Endothelial cell of umbilical vein (primary cell): ENCODE measurements at regions not wholly inside any gene's neighbourhood (a gene's known extent, or its start where the extent isn't known, plus 50 kb on each side); places are given as distances from the start of the nearest gene placed in this dataset.

Source experiments
- BruUV-seq: library from RNA; stranded (reverse); fragments of 400-500 nt; replicated peaks from 2 replicates; lab custom pipeline; 2021; lab: Mats Ljungman, UMichigan
- CTCF ChIA-PET: fragments of 300-600, 350-600 bp; sonication (Branson Sonifier 250); formaldehyde crosslinking; loops from one replicate; lab custom pipeline; 2021; ENCODE audit warnings: antibody characterized with exemption, inconsistent platforms; lab: Charles Lee
- POLR2A ChIA-PET: fragments of 300-600, 350-600 bp; sonication (Branson Sonifier 250); formaldehyde crosslinking; loops from one replicate; lab custom pipeline; 2021; ENCODE audit warnings: antibody characterized with exemption, inconsistent platforms; lab: Charles Lee
- DNase-seq: peaks from one replicate; pipeline ENCODE4 v3.0.0-alpha.2; 2011; ENCODE audit warnings: low read depth, low spot score
- FAIRE-seq: peaks from 2 replicates; lab custom pipeline; 2011; peaks lifted over from hg19 to GRCh38; lab: Jason Lieb, UNC
- H2AFZ ChIP-seq: 2 replicates; pipeline ENCODE4 v1.6.0; 2012; ENCODE audit warnings: low read depth, low read length, control low read depth, inconsistent platforms
- H3K27ac ChIP-seq: 2 replicates; pipeline ENCODE4 v1.5.1; 2011; ENCODE audit warnings: low read depth, mild to moderate bottlenecking, control low read depth, low read length, moderate library complexity; ENCODE audit not compliant: insufficient read depth
- H3K27me3 ChIP-seq, 2 experiments: 2 replicates each; pipeline versions ENCODE4 v1.6.0 to v1.6.1; 2011; ENCODE audit warnings: low read length in 2 of 2, mixed read lengths in 1 of 2; ENCODE audit not compliant: control insufficient read depth in 2 of 2, insufficient read depth in 2 of 2
- H3K36me3 ChIP-seq, 2 experiments: 2 replicates in 1 of 2; 3 replicates in 1 of 2; pipeline ENCODE4 v1.5.1; 2011; ENCODE audit warnings: low read length in 2 of 2, mild to moderate bottlenecking in 1 of 2, moderate library complexity in 1 of 2; ENCODE audit not compliant: control insufficient read depth in 2 of 2, insufficient read depth in 2 of 2; ENCODE audit errors: extremely low read depth in 1 of 2
- H3K4me1 ChIP-seq: 3 replicates; pipeline ENCODE4 v1.5.1; 2011; ENCODE audit warnings: mild to moderate bottlenecking, low read length; ENCODE audit not compliant: control insufficient read depth, insufficient read depth; ENCODE audit errors: extremely low read depth
- H3K4me2 ChIP-seq: 2 replicates; pipeline ENCODE4 v1.6.1; 2011; ENCODE audit warnings: low read length, control low read depth, mixed read lengths; ENCODE audit not compliant: insufficient read depth
- H3K4me3 ChIP-seq, 3 experiments: fragments of 200-600 bp in 1 of 3; sonication (generic), shearing (Covaris generic) in 1 of 3; replicated peaks in 1 of 3; 2 replicates each; pipeline ENCODE4 v1.5.1; 2011 to 2016; ENCODE audit warnings: control low read depth in 3 of 3, low read length in 3 of 3, mild to moderate bottlenecking in 2 of 3, inconsistent platforms in 1 of 3, low read depth in 1 of 3, moderate library complexity in 1 of 3; ENCODE audit not compliant: insufficient read depth in 1 of 3
- H3K79me2 ChIP-seq: 2 replicates; pipeline ENCODE4 v1.6.0; 2012; ENCODE audit warnings: low read length, inconsistent platforms; ENCODE audit not compliant: control insufficient read depth, insufficient read depth
- H3K9ac ChIP-seq: replicated peaks from 2 replicates; pipeline ENCODE3; 2011; ENCODE audit warnings: low read length, control low read depth; ENCODE audit not compliant: insufficient read depth; ENCODE audit errors: extremely low read depth
- H3K9me1 ChIP-seq: replicated peaks from 3 replicates; pipeline ENCODE4 v1.6.0; 2011; ENCODE audit warnings: mild to moderate bottlenecking, low read length; ENCODE audit not compliant: control insufficient read depth, insufficient read depth; ENCODE audit errors: extremely low read depth
- H3K9me3 ChIP-seq: replicated peaks from 2 replicates; pipeline ENCODE4 v1.5.1; 2012; ENCODE audit warnings: low read length, inconsistent platforms; ENCODE audit not compliant: control insufficient read depth, insufficient read depth
- H4K20me1 ChIP-seq: replicated peaks from 2 replicates; pipeline ENCODE3; 2011; ENCODE audit warnings: mild to moderate bottlenecking, low read length; ENCODE audit not compliant: control insufficient read depth, insufficient read depth; ENCODE audit errors: extremely low read depth
- CTCF ChIP-seq, 2 donors: IDR thresholded peaks; 1 replicate in 1 of 2; 2 replicates in 1 of 2; pipeline ENCODE4 v1.5.1; 2011; ENCODE audit warnings: low read length in 2 of 2, mild to moderate bottlenecking in 2 of 2, moderate library complexity in 2 of 2, control low read depth in 1 of 2, inconsistent platforms in 1 of 2, low read depth in 1 of 2; ENCODE audit not compliant: insufficient read depth in 1 of 2; ENCODE audit errors: extremely low read depth in 1 of 2
- EZH2 ChIP-seq: IDR thresholded peaks from 2 replicates; pipeline ENCODE4 v1.6.1; 2012; ENCODE audit warnings: borderline replicate concordance, low read depth, mild to moderate bottlenecking, moderate library complexity, low read length, inconsistent platforms; ENCODE audit not compliant: severe bottlenecking
- FOS ChIP-seq: IDR thresholded peaks from 2 replicates; pipeline ENCODE4 v1.6.1; 2011; ENCODE audit warnings: mild to moderate bottlenecking, low read length, moderate library complexity, borderline replicate concordance; ENCODE audit not compliant: insufficient read depth
- GATA2 ChIP-seq: IDR thresholded peaks from 2 replicates; pipeline ENCODE4 v1.7.0; 2011; ENCODE audit warnings: low read depth, mild to moderate bottlenecking, moderate library complexity, mixed read lengths, low read length; ENCODE audit not compliant: insufficient read length, insufficient read depth
- JUN ChIP-seq: IDR thresholded peaks from 2 replicates; pipeline ENCODE4 v1.6.1; 2011; ENCODE audit warnings: borderline replicate concordance, low read depth; ENCODE audit not compliant: insufficient read length, insufficient read depth
- MAX ChIP-seq: IDR thresholded peaks from 2 replicates; pipeline ENCODE4 v1.6.1; 2011; ENCODE audit not compliant: insufficient read depth, insufficient read length
- MYC ChIP-seq: IDR thresholded peaks from one replicate; pipeline ENCODE4 v1.6.1; 2011; ENCODE audit warnings: mild to moderate bottlenecking, low read depth, low read length
- POLR2A ChIP-seq: IDR thresholded peaks from 2 replicates; pipeline ENCODE4 v1.6.1; 2012; ENCODE audit warnings: low read depth, mild to moderate bottlenecking, control low read depth, low read length
- POLR2AphosphoS5 ChIP-seq: IDR thresholded peaks from 2 replicates; pipeline ENCODE4 v1.6.1; 2012; ENCODE audit warnings: low read depth, mild to moderate bottlenecking, control low read depth, low read length, moderate library complexity; ENCODE audit not compliant: insufficient read depth
- dilution Hi-C: fragments of 300-500 bp; cut with MboI; formaldehyde crosslinking; loops from one replicate; pipeline ENCODE4 v1.15.0; 2019; ENCODE audit warnings: low sequenced_read_pairs; ENCODE audit not compliant: extremely low pct_ligation_motif_present
- intact Hi-C: fragments of 100-400 bp; cut with micrococcal nuclease; formaldehyde crosslinking; loops from one replicate; pipeline ENCODE4 v1.10.0; 2022

- CTCF ChIA-PET: no interaction called here
- TF ChIP-seq EZH2: no peak
- TF ChIP-seq JUN: no peak
- no peak for TF ChIP-seq MAX
- no peak for TF ChIP-seq GATA2
- TF ChIP-seq FOS: no peak
- no peak for TF ChIP-seq CTCF (IDR thresholded peaks at IDR 0.05; ENCODE audit: extremely low read depth in 1 of 2, insufficient read depth in 1 of 2, low read depth in 1 of 2, low read length in 2 of 2)
- no peak for TF ChIP-seq POLR2A
- no peak for TF ChIP-seq POLR2AphosphoS5
- TF ChIP-seq MYC: no peak
- intact Hi-C loops: no loop called here
Observed at GRCh38 chr17:14498812-14499211, 197.9 kb downstream of the HS3ST3B1 start.

More at GRCh38 chr17:14498812-14499211, 197.9 kb downstream of the HS3ST3B1 start:
- Histone ChIP-seq H3K36me3 (no peaks in the 10 kb centered on the region), H3K79me2 (no peaks in the 10 kb centered on the region), H3K27me3 (no peaks in the 10 kb centered on the region), H3K4me1 (no peaks in the 10 kb centered on the region), H3K9me1 (no peaks in the 10 kb centered on the region), H3K4me2 (no peak overlapping the region), H2AFZ (no peak overlapping the region), H3K9me3 (peaks cover 2% of the 10 kb centered on the region), H4K20me1 (no peaks in the 10 kb centered on the region), H3K27ac (no peak overlapping the region), H3K4me3 (no peak overlapping the region), H3K9ac (no peak overlapping the region)
- no TSS peak for BruUV-seq
- dilution Hi-C loops: no loop called here
- DNase-seq: no peak
- POLR2A ChIA-PET: no interaction called here
- FAIRE-seq: no peak
